ENCODE measurements at regions not wholly inside any gene's neighbourhood (a gene's known extent, or its start where the extent isn't known, plus 50 kb on each side); places are given as distances from the start of the nearest gene placed in this dataset.

- TF ChIP-seq CTCF (conservative IDR thresholded peaks at IDR 0.05; ENCODE audit: low read length): no peak
- TF ChIP-seq EZH2phosphoT487 (IDR thresholded peaks at IDR 0.05; ENCODE audit: borderline replicate concordance): no peak
Measured at GRCh38 chr10:111956841-111957240, 226.7 kb downstream of the GPAM start.

All from Loucy (cell line).